Neural cell (in vitro differentiated cells): ENCODE measurements at regions not wholly inside any gene's neighbourhood (a gene's known extent, or its start where the extent isn't known, plus 50 kb on each side); places are given as distances from the start of the nearest gene placed in this dataset.

Experiments used
- CTCF ChIP-seq: fragments of 450-650 bp; IDR thresholded peaks from 2 replicates; pipeline ENCODE4 v1.5.1; 2014; ENCODE audit warnings: antibody characterized with exemption, mild to moderate bottlenecking, moderate library complexity; ENCODE audit not compliant: poor library complexity, severe bottlenecking
- EP300 ChIP-seq: fragments of 450-650 bp; conservative IDR thresholded peaks from 2 replicates; pipeline ENCODE4 v1.6.1; 2014; ENCODE audit warnings: antibody characterized with exemption, mild to moderate bottlenecking, moderate library complexity; ENCODE audit not compliant: poor library complexity, severe bottlenecking
- EZH2 ChIP-seq: fragments of 200-600, 300-800 bp; shearing (Covaris generic), sonication (generic); IDR thresholded peaks from 2 replicates; pipeline ENCODE4 v1.6.1; 2014; ENCODE audit warnings: antibody characterized with exemption, low read length, borderline replicate concordance, mild to moderate bottlenecking; ENCODE audit not compliant: insufficient read depth, poor library complexity, severe bottlenecking
- MXI1 ChIP-seq: fragments of 450-650 bp; conservative IDR thresholded peaks from 2 replicates; pipeline ENCODE4 v1.6.1; 2014; ENCODE audit warnings: antibody characterized with exemption, mild to moderate bottlenecking; ENCODE audit not compliant: poor library complexity, severe bottlenecking
- POLR2AphosphoS5 ChIP-seq: IDR thresholded peaks from 2 replicates; pipeline ENCODE4 v1.6.1; 2012
- RAD21 ChIP-seq: fragments of 450-650 bp; conservative IDR thresholded peaks from 2 replicates; pipeline ENCODE4 v1.6.1; 2014; ENCODE audit warnings: antibody characterized with exemption, mild to moderate bottlenecking, moderate library complexity
- SMC3 ChIP-seq: fragments of 450-650 bp; conservative IDR thresholded peaks from 2 replicates; pipeline ENCODE4 v1.6.1; 2014; ENCODE audit warnings: antibody characterized with exemption, mild to moderate bottlenecking, moderate library complexity; ENCODE audit not compliant: poor library complexity
- TAF1 ChIP-seq: IDR thresholded peaks from 2 replicates; pipeline ENCODE4 v1.6.1; 2012; ENCODE audit warnings: low read depth

- no peak for TF ChIP-seq EP300
- no peak for TF ChIP-seq CTCF
- no peak for TF ChIP-seq SMC3
- no peak for TF ChIP-seq TAF1
- no peak for TF ChIP-seq EZH2
- TF ChIP-seq RAD21 = no peak
- no peak for TF ChIP-seq POLR2AphosphoS5
- TF ChIP-seq MXI1 = no peak
Measured at GRCh38 chr4:41427306-41427882, 110.6 kb upstream of the LIMCH1 start.
